Activated CD4-positive, alpha-beta T cell treated with anti-CD3 and anti-CD28 coated beads, Interleukin-2, amount 10 ng/mL, durations not matched to agents 7 days and 5 days (primary cell): ENCODE measurements at regions not wholly inside any gene's neighbourhood (a gene's known extent, or its start where the extent isn't known, plus 50 kb on each side); places are given as distances from the start of the nearest gene placed in this dataset.

Experiments
- CTCF ChIA-PET: fragments of 350-600 bp; sonication (Branson Sonifier 250); formaldehyde crosslinking; loops from one replicate; lab custom pipeline; 2021; ENCODE audit warnings: antibody characterized with exemption; lab: Charles Lee
- POLR2A ChIA-PET: fragments of 350-600 bp; sonication (Branson Sonifier 250); formaldehyde crosslinking; loops from one replicate; lab custom pipeline; 2021; ENCODE audit warnings: antibody characterized with exemption; lab: Charles Lee
- DNase-seq: peaks from one replicate; pipeline ENCODE4 v3.0.0-alpha.2; 2020
- H3K27ac Mint-ChIP-seq: one replicate; pipeline ENCODE4 v1.8.0; 2021; ENCODE audit warnings: mild to moderate bottlenecking, moderate library complexity, mixed read lengths
- H3K27me3 Mint-ChIP-seq: one replicate; pipeline ENCODE4 v1.8.0; 2021; ENCODE audit warnings: mixed read lengths
- H3K36me3 Mint-ChIP-seq: one replicate; pipeline ENCODE4 v1.8.0; 2021; ENCODE audit warnings: low read depth, mixed read lengths
- H3K4me1 Mint-ChIP-seq: one replicate; pipeline ENCODE4 v1.8.0; 2021; ENCODE audit warnings: mixed read lengths
- H3K4me3 Mint-ChIP-seq: one replicate; pipeline ENCODE4 v1.8.0; 2021; ENCODE audit warnings: mild to moderate bottlenecking, moderate library complexity, mixed read lengths
- H3K9me3 Mint-ChIP-seq: one replicate; pipeline ENCODE4 v1.8.0; 2021; ENCODE audit warnings: mixed read lengths

- CTCF ChIA-PET: interaction anchor here (0.6 to 1.0 kb wide), 2 partner anchors 21 to 461 kb away, joined by 3 to 5 read pairs; no protein-coding TSS in a partner anchor
- POLR2A ChIA-PET: no interaction called here
These were observed 458.3 kb downstream of the LMO4 start for GRCh38 chr1:87786861-87787545.

GRCh38 chr1:87787551-87787950 is 458.9 kb downstream of the LMO4 start:
- Mint-ChIP-seq H3K4me1 (no peaks in the 10 kb centered on the region), H3K27ac (no peak overlapping the region), H3K9me3 (no peaks in the 10 kb centered on the region), H3K4me3 (no peak overlapping the region), H3K36me3 (no peaks in the 10 kb centered on the region), H3K27me3 (no peaks in the 10 kb centered on the region)
- ChIA-PET CTCF (interaction anchor here (0.6 to 1.0 kb wide), 2 partner anchors 21 to 461 kb away, joined by 3 to 5 read pairs; no protein-coding TSS in a partner anchor), POLR2A (no interaction called here)
- no peak for DNase-seq

More at GRCh38 chr1:87786861-87787545, 458.3 kb downstream of the LMO4 start:
- Mint-ChIP-seq H3K27ac (no peak overlapping the region), H3K4me3 (no peak overlapping the region), H3K4me1 (no peaks in the 10 kb centered on the region), H3K27me3 (no peaks in the 10 kb centered on the region), H3K36me3 (no peaks in the 10 kb centered on the region), H3K9me3 (no peaks in the 10 kb centered on the region)
- DNase-seq: no peak

GRCh38 chr1:87790756-87791155 is 462.1 kb downstream of the LMO4 start:
- no peaks in the 10 kb centered on the region for H3K9me3 Mint-ChIP-seq

GRCh38 chr1:87791931-87792740 is 463.5 kb downstream of the LMO4 start:
- ChIA-PET POLR2A (no interaction called here), CTCF (no interaction called here)
- Mint-ChIP-seq H3K4me3 (no peak overlapping the region), H3K27ac (no peak overlapping the region), H3K36me3 (no peaks in the 10 kb centered on the region), H3K9me3 (no peaks in the 10 kb centered on the region), H3K4me1 (no peaks in the 10 kb centered on the region), H3K27me3 (no peaks in the 10 kb centered on the region)
- no peak for DNase-seq

More at GRCh38 chr1:87790756-87791155, 462.1 kb downstream of the LMO4 start:
- Mint-ChIP-seq H3K36me3 (no peaks in the 10 kb centered on the region), H3K27me3 (no peaks in the 10 kb centered on the region), H3K27ac (no peak overlapping the region), H3K4me3 (no peak overlapping the region), H3K4me1 (no peaks in the 10 kb centered on the region)
- ChIA-PET CTCF (no interaction called here), POLR2A (no interaction called here)
- no peak for DNase-seq

- Mint-ChIP-seq H3K4me3 (no peak overlapping the region), H3K27ac (no peak overlapping the region), H3K9me3 (no peaks in the 10 kb centered on the region), H3K27me3 (peaks cover 1% of the 10 kb centered on the region), H3K4me1 (no peaks in the 10 kb centered on the region), H3K36me3 (no peaks in the 10 kb centered on the region)
- DNase-seq: no peak
- POLR2A ChIA-PET: no interaction called here
- CTCF ChIA-PET: no interaction called here
These were observed 466.3 kb downstream of the LMO4 start for GRCh38 chr1:87794788-87795614.

- peaks cover 1% of the 10 kb centered on the region for H3K27me3 Mint-ChIP-seq
- no peaks in the 10 kb centered on the region for H3K36me3 Mint-ChIP-seq
- H3K4me3 Mint-ChIP-seq: no peak overlapping the region
- H3K27ac Mint-ChIP-seq: no peak overlapping the region
- DNase-seq: no peak
- CTCF ChIA-PET: no interaction called here
- H3K9me3 Mint-ChIP-seq: no peaks in the 10 kb centered on the region
- POLR2A ChIA-PET: no interaction called here
- H3K4me1 Mint-ChIP-seq: no peaks in the 10 kb centered on the region
These were observed 467.1 kb downstream of the LMO4 start for GRCh38 chr1:87795615-87796337.

GRCh38 chr1:87796471-87796901 is 467.8 kb downstream of the LMO4 start:
- H3K27ac Mint-ChIP-seq: no peak overlapping the region
- H3K4me1 Mint-ChIP-seq: no peaks in the 10 kb centered on the region
- POLR2A ChIA-PET: no interaction called here
- CTCF ChIA-PET: no interaction called here
- DNase-seq: no peak
- H3K4me3 Mint-ChIP-seq: no peak overlapping the region
- no peaks in the 10 kb centered on the region for H3K36me3 Mint-ChIP-seq
- peaks cover 1% of the 10 kb centered on the region for H3K27me3 Mint-ChIP-seq
- no peaks in the 10 kb centered on the region for H3K9me3 Mint-ChIP-seq

GRCh38 chr1:87799451-87799850 is 470.8 kb downstream of the LMO4 start:
- CTCF ChIA-PET: no interaction called here

GRCh38 chr1:87800006-87800405 is 471.3 kb downstream of the LMO4 start:
- ChIA-PET CTCF (no interaction called here), POLR2A (no interaction called here)
- no peaks in the 10 kb centered on the region for H3K9me3 Mint-ChIP-seq
- no peaks in the 10 kb centered on the region for H3K36me3 Mint-ChIP-seq
- no peak overlapping the region for H3K4me3 Mint-ChIP-seq
- peaks cover 5% of the 10 kb centered on the region for H3K27me3 Mint-ChIP-seq
- no peak overlapping the region for H3K27ac Mint-ChIP-seq
- H3K4me1 Mint-ChIP-seq: no peaks in the 10 kb centered on the region
- no peak for DNase-seq

More at GRCh38 chr1:87799451-87799850, 470.8 kb downstream of the LMO4 start:
- Mint-ChIP-seq H3K27me3 (peaks cover 1% of the 10 kb centered on the region), H3K4me1 (no peaks in the 10 kb centered on the region), H3K27ac (no peak overlapping the region), H3K36me3 (no peaks in the 10 kb centered on the region), H3K4me3 (no peak overlapping the region), H3K9me3 (no peaks in the 10 kb centered on the region)
- POLR2A ChIA-PET: no interaction called here
- no peak for DNase-seq

- DNase-seq: no peak
- Mint-ChIP-seq H3K27me3 (peaks cover 6% of the 10 kb centered on the region), H3K9me3 (no peaks in the 10 kb centered on the region), H3K27ac (no peak overlapping the region), H3K4me1 (no peaks in the 10 kb centered on the region), H3K4me3 (no peak overlapping the region), H3K36me3 (no peaks in the 10 kb centered on the region)
- ChIA-PET CTCF (no interaction called here), POLR2A (no interaction called here)
These were observed 474.7 kb downstream of the LMO4 start for GRCh38 chr1:87803375-87803774.

- ChIA-PET POLR2A (no interaction called here), CTCF (no interaction called here)
- Mint-ChIP-seq H3K4me1 (no peaks in the 10 kb centered on the region), H3K27me3 (peaks cover 6% of the 10 kb centered on the region), H3K4me3 (no peak overlapping the region), H3K27ac (no peak overlapping the region), H3K36me3 (no peaks in the 10 kb centered on the region), H3K9me3 (no peaks in the 10 kb centered on the region)
- no peak for DNase-seq
These were observed 475.4 kb downstream of the LMO4 start for GRCh38 chr1:87804128-87804527.

- Mint-ChIP-seq H3K4me3 (no peak overlapping the region), H3K36me3 (no peaks in the 10 kb centered on the region), H3K4me1 (no peaks in the 10 kb centered on the region), H3K27ac (no peak overlapping the region), H3K27me3 (peaks cover 6% of the 10 kb centered on the region), H3K9me3 (no peaks in the 10 kb centered on the region)
- DNase-seq: no peak
- ChIA-PET POLR2A (no interaction called here), CTCF (no interaction called here)
These were observed 477.1 kb downstream of the LMO4 start for GRCh38 chr1:87805666-87806378.
